GM04503 (cell line): ENCODE measurements at regions not wholly inside any gene's neighbourhood (a gene's known extent, or its start where the extent isn't known, plus 50 kb on each side); places are given as distances from the start of the nearest gene placed in this dataset.
"Not testable (repeated sequence)": the region's sequence is repeated elsewhere in the genome, so short reads cannot be mapped to it uniquely, and the experiment has no call there.

Experiments
- DNase-seq: peaks from one replicate; pipeline ENCODE4 v3.0.0-alpha.2; 2012; ENCODE audit warnings: low read depth

GRCh38 chr12:115319446-115320040, 635.6 kb upstream of the TBX3 start:
- no peak for DNase-seq

GRCh38 chr12:115313929-115314328, 630.0 kb upstream of the TBX3 start:
- no peak for DNase-seq

- no peak for DNase-seq
Measured at GRCh38 chr12:115312901-115313300, 628.9 kb upstream of the TBX3 start.

- no peak for DNase-seq
Measured at GRCh38 chr12:115311875-115312274, 627.9 kb upstream of the TBX3 start.

GRCh38 chr12:115308918-115309317, 624.9 kb upstream of the TBX3 start:
- no peak for DNase-seq

- DNase-seq: no peak
Measured at GRCh38 chr12:115306380-115306779, 622.4 kb upstream of the TBX3 start.

- DNase-seq: no peak
Measured at GRCh38 chr12:115305867-115306266, 621.9 kb upstream of the TBX3 start.

- DNase-seq: no peak
Measured at GRCh38 chr12:115305275-115305674, 621.3 kb upstream of the TBX3 start.

- no peak for DNase-seq
Measured at GRCh38 chr12:115303723-115304309, 619.8 kb upstream of the TBX3 start.

GRCh38 chr12:115297445-115297844, 613.5 kb upstream of the TBX3 start:
- no peak for DNase-seq

- DNase-seq: no peak
Measured at GRCh38 chr12:115296613-115297198, 612.7 kb upstream of the TBX3 start.

GRCh38 chr12:115295886-115296285, 611.9 kb upstream of the TBX3 start:
- DNase-seq: no peak

GRCh38 chr12:115294453-115295133, 610.6 kb upstream of the TBX3 start:
- DNase-seq: no peak

- not testable (repeated sequence) for DNase-seq
Measured at GRCh38 chr12:115285429-115285828, 601.5 kb upstream of the TBX3 start.

GRCh38 chr12:115273456-115273855, 589.5 kb upstream of the TBX3 start:
- no peak for DNase-seq

- no peak for DNase-seq
Measured at GRCh38 chr12:115268451-115268850, 584.5 kb upstream of the TBX3 start.

GRCh38 chr12:115267891-115268290, 583.9 kb upstream of the TBX3 start:
- DNase-seq: peak; percentile 50

- DNase-seq: peak; percentile 11
Measured at GRCh38 chr12:115267464-115267863, 583.5 kb upstream of the TBX3 start.

- no peak for DNase-seq
Measured at GRCh38 chr12:115264605-115265004, 580.6 kb upstream of the TBX3 start.

- DNase-seq: no peak
Measured at GRCh38 chr12:115261691-115262398, 577.9 kb upstream of the TBX3 start.

GRCh38 chr12:115260762-115261675, 577.0 kb upstream of the TBX3 start:
- DNase-seq: no peak
